Posterior vena cava (tissue), 2 donors: ENCODE measurements at regions not wholly inside any gene's neighbourhood (a gene's known extent, or its start where the extent isn't known, plus 50 kb on each side); places are given as distances from the start of the nearest gene placed in this dataset.

Experiments
- DNase-seq: peaks from one replicate; pipeline ENCODE4 v3.0.0-alpha.2; 2020; ENCODE audit warnings: low spot score
- intact Hi-C, 2 donors: fragments of 100-400 bp; cut with DNase I; formaldehyde crosslinking; loops; one replicate each; pipeline versions ENCODE4 v1.14.1 to v1.14.2; 2022 to 2023
- donor health status: DM: yes; HTN: yes; CAD: no.
- donor health status: DM: yes; HTN: yes; CAD: no.

- no peak for DNase-seq
- intact Hi-C loops: no loop called here
Observed at GRCh38 chr14:58697930-58698642, 60.3 kb downstream of the DACT1 start.

GRCh38 chr14:58699681-58700205 is 62.0 kb downstream of the DACT1 start:
- intact Hi-C loops: no loop called here
- DNase-seq: no peak

- DNase-seq: no peak
- intact Hi-C loops: no loop called here
Observed at GRCh38 chr14:58701156-58701555, 63.4 kb downstream of the DACT1 start.

- intact Hi-C loops: no loop called here
Observed at GRCh38 chr14:58701604-58702003, 63.8 kb downstream of the DACT1 start.

GRCh38 chr14:58702441-58703160 is 64.8 kb downstream of the DACT1 start:
- intact Hi-C loops: no loop called here
- no peak for DNase-seq

More at GRCh38 chr14:58701604-58702003, 63.8 kb downstream of the DACT1 start:
- DNase-seq: no peak

GRCh38 chr14:58703161-58703506 is 65.4 kb downstream of the DACT1 start:
- intact Hi-C loops: no loop called here
- no peak for DNase-seq

- intact Hi-C loops: no loop called here
- DNase-seq: no peak
Observed at GRCh38 chr14:58705066-58705465, 67.3 kb downstream of the DACT1 start.

- no peak for DNase-seq
- intact Hi-C loops: no loop called here
Observed at GRCh38 chr14:58707949-58708348, 70.2 kb downstream of the DACT1 start.

GRCh38 chr14:58709949-58710348 is 72.2 kb downstream of the DACT1 start:
- intact Hi-C loops: no loop called here
- DNase-seq: no peak

GRCh38 chr14:58711382-58711781 is 73.6 kb downstream of the DACT1 start:
- intact Hi-C loops: no loop called here
- no peak for DNase-seq

- intact Hi-C loops: no loop called here
- no peak for DNase-seq
Observed at GRCh38 chr14:58712357-58712756, 74.6 kb downstream of the DACT1 start.

GRCh38 chr14:58713677-58714076 is 75.9 kb downstream of the DACT1 start:
- DNase-seq: no peak
- intact Hi-C loops: loop anchor here in 1 of 2 donors (2.0 kb wide), 1 partner anchor 51 kb away; no protein-coding TSS in a partner anchor

GRCh38 chr14:58716706-58717105 is 78.9 kb downstream of the DACT1 start:
- DNase-seq: no peak
- intact Hi-C loops: no loop called here

- intact Hi-C loops: no loop called here
- no peak for DNase-seq
Observed at GRCh38 chr14:58717211-58717610, 79.4 kb downstream of the DACT1 start.

GRCh38 chr14:58717813-58718212 is 80.1 kb downstream of the DACT1 start:
- DNase-seq: no peak
- intact Hi-C loops: no loop called here

GRCh38 chr14:58718226-58719205 is 80.8 kb downstream of the DACT1 start:
- intact Hi-C loops: no loop called here
- no peak for DNase-seq

GRCh38 chr14:58721723-58722122 is 84.0 kb downstream of the DACT1 start:
- no peak for DNase-seq
- intact Hi-C loops: no loop called here

GRCh38 chr14:58722441-58722840 is 84.7 kb downstream of the DACT1 start:
- intact Hi-C loops: no loop called here
- no peak for DNase-seq

- DNase-seq: no peak
- intact Hi-C loops: no loop called here
Observed at GRCh38 chr14:58724206-58724605, 86.4 kb downstream of the DACT1 start.

- intact Hi-C loops: no loop called here
- no peak for DNase-seq
Observed at GRCh38 chr14:58724702-58725101, 86.9 kb downstream of the DACT1 start.
